Ishikawa (cell line): ENCODE measurements at regions not wholly inside any gene's neighbourhood (a gene's known extent, or its start where the extent isn't known, plus 50 kb on each side); places are given as distances from the start of the nearest gene placed in this dataset.

Experiments
- EGR1 ChIP-seq: IDR thresholded peaks from 2 replicates; pipeline ENCODE4 v1.6.1; 2012
- TCF12 ChIP-seq: IDR thresholded peaks from 2 replicates; pipeline ENCODE4 v1.6.1; 2012; ENCODE audit warnings: low read depth
- USF1 ChIP-seq: IDR thresholded peaks from 2 replicates; pipeline ENCODE4 v1.6.1; 2012
- YY1 ChIP-seq: IDR thresholded peaks from 2 replicates; pipeline ENCODE4 v1.6.1; 2012; ENCODE audit warnings: low read depth

DNA sequence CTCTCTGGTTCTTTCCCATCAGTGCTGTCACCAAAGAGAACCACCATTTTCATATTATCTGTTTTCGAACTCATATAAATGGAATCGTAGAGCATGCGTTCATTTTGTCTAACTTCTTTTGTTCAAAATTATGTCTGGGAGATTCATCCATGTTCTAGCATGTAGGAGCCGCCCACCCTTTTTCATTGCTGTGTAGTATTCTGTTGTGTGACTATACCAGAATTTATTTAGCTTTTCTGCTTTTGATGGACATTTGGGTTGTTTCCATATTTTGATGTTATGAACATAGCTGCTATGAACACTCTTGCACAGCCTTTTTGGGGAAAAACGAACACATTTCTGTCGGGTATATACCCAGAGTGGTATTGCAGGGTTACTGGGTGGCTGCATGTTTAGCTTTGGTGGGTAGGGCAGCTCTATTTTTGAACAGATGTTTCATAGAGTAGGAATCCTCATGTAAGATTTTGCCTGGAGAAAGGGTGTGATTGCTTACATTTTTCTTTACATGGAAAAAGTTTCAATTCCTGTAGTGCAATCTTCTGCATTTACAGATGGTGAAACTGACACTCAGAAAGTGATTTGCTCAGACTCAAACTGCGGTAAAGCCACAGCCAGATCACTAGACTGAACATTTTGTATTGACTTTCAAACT lies 100.2 kb upstream of the IL12B start:
- TF ChIP-seq YY1, result no peak
- TF ChIP-seq TCF12, result no peak
- TF ChIP-seq USF1, result no peak
- TF ChIP-seq EGR1, result no peak
